GM21576 (cell line): ENCODE measurements at regions not wholly inside any gene's neighbourhood (a gene's known extent, or its start where the extent isn't known, plus 50 kb on each side); places are given as distances from the start of the nearest gene placed in this dataset.
A peak's percentile ranks its signal among the peaks of the same experiment; 100 is the strongest.

Experiments
- ATAC-seq: cut with Tn5 transposase; IDR thresholded peaks from one replicate; pipeline ENCODE4 v1.9.1; 2021; ENCODE audit warnings: mild to moderate bottlenecking, moderate library complexity; ENCODE audit not compliant: unreplicated experiment

- ATAC-seq: no peak
Measured at GRCh38 chr6:113636357-113636824, 220.8 kb upstream of the MARCKS start.

GRCh38 chr6:113640051-113640450 is 217.1 kb upstream of the MARCKS start:
- no peak for ATAC-seq

DNA sequence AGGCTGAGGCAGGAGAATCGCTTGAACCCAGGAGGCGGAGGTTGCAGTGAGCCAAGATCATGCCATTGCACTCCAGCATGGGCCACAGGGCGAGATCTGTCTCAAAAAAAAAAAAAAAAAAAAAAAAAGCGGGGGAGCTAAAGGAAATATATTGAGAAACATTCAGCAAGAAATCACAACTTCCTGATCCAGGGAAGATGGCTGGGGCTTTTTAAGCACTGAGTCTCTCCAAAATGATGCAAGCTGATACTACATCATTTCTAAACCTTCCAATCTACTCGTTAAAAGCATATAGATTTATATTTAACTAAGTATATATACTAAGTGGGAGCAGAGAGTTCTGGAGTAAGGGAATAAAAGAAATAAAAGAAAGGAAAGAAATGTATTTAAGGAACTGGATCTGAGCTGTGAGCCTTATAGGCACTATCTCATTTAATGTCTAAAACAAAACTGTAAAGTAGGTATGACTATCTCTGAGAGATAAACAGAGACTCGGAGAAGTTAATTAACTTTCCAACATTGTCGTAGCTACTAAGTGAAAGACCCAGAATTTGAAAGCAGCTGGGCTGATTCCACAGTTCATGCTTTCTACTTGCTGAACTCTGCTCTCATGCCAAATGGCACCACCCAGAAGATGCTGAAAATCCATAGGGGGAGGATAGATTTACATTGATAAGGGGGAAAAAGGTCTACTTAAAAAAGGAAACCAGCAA is 215.0 kb upstream of the MARCKS start:
- no peak for ATAC-seq

- ATAC-seq: peak; percentile 87
Measured at GRCh38 chr6:113642714-113643406, 214.3 kb upstream of the MARCKS start.

DNA sequence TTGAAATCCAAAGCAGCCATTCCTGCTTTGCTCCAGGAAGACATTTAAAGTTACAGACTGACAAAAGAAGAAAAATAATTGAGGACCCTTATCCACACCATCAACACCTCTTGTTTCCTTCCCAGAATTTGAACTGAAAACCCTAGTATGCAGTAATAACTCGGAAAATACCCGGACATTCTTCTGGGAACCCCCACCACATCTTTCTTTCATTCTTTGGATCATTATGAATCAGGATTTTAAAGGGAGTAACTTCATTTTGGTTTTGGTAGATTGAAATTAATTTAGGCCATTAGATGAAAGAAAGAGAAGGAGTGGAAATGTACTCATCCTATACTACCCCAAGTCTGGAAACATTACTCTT is 213.8 kb upstream of the MARCKS start:
- no peak for ATAC-seq

DNA sequence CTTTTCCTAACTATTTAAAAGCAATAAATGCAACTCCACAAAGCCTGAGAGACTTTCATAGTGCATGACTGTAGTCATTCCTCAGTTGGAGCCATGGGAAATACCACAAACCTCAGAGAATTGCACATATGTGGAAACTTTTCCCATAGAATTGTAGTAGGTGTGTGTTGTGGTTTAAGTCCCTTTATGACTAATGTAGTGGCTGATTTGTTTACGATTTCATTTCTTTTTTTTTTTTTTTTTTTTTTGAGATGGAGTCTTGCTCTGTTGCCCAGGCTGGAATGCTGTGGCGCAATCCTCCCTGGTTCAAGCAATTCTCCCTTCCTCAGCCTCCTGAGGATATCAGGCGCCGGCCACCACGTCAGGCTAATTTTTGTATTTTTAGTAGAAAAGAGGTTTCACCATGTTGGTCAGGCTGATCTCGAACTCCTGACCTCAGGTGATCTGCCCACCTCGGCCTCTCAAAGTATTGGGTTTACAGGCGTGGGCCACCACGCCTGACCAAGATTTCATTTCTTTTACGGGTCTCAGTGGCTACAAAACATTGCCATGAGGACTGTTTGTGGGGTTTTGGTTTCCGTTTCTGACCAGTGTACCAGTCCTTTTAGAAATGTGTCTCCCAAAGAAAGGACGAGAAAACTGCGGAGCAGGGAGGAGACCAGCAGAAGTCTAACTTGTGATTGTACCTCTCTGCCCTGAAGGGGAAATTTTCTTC is 212.1 kb upstream of the MARCKS start:
- ATAC-seq: no peak

GRCh38 chr6:113645576-113645970 is 211.6 kb upstream of the MARCKS start:
- ATAC-seq: no peak

DNA sequence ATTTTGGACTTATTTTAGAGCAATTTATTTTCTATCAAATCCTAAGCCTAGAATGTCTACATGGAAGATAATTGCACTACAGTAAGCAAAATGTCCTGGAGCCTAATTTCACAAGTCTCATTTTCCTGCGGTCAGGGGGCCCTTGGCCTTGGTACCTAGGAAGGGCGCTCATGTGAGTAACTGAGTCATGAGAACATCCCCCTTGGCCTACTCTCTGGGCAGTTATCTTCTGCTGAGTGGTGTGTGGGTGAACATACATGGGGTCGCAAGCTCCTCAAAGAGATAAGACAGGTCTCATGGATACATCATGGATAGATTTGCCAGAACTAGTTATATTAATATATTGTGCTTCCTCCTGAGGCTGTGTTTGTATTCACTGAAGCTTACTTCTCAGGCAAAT is 211.2 kb upstream of the MARCKS start:
- ATAC-seq: no peak

GRCh38 chr6:113646701-113647100 is 210.4 kb upstream of the MARCKS start:
- no peak for ATAC-seq

DNA sequence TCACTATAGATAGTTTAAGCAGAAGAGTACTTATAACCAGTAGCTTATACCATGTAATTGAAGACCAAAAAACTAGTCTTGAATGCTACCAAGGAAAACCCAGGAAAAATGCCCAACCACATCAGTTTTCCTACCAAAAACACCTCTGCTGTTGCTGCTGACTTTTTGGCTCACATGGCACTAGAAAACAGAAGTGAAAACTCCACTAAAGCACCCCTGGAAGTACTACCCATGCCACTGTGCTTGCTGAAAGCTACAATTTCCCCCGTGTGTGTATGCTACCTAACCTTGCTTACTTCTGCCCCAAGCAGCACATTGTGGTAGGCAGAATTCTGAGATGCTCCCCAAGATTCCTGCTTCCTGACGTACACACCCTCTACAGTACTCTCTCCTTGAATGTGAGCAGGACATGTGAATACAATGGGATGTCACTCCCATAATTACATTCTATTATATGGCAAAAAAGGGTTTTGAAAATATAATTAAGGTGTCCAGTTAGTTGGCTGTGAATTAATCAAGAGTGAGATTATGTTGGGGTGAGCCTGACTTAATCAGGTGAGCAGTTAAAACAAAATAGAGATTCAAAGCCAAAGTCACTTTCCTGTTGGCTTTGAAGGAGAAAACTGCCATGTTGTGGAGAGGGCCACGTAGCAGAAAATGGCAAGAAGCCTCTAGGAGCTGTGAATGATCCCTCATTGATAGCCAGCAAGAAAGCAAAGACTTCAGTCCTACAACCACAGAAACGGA is 209.8 kb upstream of the MARCKS start:
- no peak for ATAC-seq

- no peak for ATAC-seq
Measured at GRCh38 chr6:113648698-113649097, 208.4 kb upstream of the MARCKS start.

DNA sequence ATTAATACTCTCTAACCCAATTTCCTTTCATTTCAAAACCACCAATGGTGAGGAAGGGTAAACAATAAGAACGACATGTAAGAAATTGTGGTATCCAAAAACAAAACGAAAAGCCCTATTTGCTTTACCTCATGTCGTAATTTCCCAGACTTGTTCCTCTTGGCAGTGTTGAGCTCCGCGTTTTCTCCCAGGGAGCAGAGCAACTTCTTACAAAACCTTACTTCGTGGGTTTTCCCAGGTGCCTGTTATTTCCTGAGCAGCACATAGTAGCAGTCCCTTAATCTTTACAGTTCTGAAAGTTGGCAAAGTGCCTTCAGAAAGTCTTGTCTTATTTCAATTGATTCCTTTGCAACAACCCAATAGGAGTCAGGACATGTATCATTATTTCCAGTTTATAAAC is 207.9 kb upstream of the MARCKS start:
- ATAC-seq: no peak

- ATAC-seq: no peak
Measured at GRCh38 chr6:113649880-113650609, 207.1 kb upstream of the MARCKS start.

DNA sequence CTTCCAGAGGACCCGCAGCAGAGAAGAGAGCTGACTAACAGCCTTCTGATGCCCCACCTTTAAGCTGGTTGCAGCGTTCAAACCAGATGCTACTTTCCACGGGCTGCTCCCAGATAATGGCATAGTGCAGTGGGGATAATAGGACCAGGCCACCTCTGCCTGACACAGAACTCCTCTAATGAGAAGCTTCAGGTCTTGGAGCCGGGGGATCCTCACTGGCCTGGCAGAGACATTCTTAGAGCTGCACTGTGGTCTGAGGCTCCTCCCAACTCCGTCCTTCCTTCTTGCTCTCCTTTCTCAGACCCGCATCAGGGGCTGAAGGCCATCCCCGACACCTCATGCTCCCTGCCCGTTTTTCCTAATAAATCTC is 206.6 kb upstream of the MARCKS start:
- no peak for ATAC-seq

- no peak for ATAC-seq
Measured at GRCh38 chr6:113651120-113651519, 206.0 kb upstream of the MARCKS start.

GRCh38 chr6:113651920-113652319 is 205.2 kb upstream of the MARCKS start:
- no peak for ATAC-seq

- no peak for ATAC-seq
Measured at GRCh38 chr6:113653275-113653674, 203.9 kb upstream of the MARCKS start.

DNA sequence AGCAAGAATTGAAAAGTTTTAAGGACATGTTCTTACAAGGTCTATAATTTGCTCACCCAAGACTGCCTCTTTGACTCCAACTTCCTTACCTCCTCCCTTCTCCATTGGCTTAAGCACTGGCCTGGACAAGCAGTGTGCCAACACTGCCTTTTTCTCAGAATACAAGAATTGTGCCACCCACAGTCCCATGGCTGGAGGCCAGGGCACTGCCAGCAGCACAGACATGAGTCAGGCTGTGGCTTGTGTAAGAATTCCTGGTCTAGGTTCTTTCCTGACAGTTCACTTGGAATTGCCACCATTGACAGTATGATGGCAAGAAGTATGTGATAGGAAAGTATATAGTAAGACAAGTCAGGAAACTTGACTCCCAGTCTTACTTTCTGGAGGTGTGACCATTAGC is 202.7 kb upstream of the MARCKS start:
- ATAC-seq: no peak

DNA sequence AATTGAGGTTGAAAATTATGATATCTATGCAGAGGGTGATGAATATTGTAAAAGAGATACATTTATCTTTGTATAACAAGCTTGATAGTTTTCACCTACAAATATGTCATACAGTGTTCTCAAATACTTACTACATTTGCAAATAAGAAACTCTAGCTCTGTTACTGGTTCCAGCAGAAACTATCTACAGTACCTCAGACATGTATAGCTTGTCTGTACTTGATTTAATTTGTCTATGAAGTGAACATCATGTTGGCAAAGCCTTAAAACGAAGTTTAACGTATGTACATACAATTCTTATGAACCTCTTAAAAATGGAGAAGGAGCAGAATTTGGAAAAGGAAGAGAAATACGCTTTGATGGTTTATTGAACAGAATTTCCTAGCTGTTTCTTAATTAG is 201.4 kb upstream of the MARCKS start:
- ATAC-seq: no peak

DNA sequence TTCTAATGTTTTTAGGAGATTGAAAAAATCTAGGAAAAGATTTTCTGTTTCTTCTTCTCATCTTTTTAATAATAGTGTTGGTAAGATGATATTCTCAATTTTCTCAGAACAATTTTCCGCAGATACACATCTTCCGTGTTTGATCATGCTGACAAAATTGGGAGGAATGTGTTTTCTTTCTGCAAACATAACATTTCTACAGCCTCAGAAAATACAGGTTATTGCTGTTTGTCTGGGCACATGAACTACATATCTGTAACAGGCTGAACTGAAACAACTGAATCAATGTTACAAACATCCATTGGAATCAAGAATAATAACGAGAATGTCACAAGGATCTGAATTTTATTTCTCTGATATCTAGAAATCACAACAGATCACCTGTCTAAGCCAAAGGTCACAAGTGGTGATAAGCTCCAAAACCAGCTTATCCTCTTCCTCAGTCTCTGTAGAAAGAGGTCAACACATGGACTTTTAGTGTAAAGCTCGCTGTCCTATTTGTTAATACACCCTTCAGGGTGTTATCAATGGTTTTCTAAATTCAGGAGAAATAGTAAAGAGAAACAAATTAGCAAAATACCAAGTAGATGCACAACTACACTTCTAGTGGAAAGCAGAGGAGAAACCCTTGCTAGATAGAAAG is 197.3 kb upstream of the MARCKS start:
- ATAC-seq: no peak
